Rectal smooth muscle tissue (tissue), 1 donor: ENCODE measurements at regions not wholly inside any gene's neighbourhood (a gene's known extent, or its start where the extent isn't known, plus 50 kb on each side); places are given as distances from the start of the nearest gene placed in this dataset.
"Not testable (repeated sequence)": the region's sequence is repeated elsewhere in the genome, so short reads cannot be mapped to it uniquely, and the experiment has no call there.

Source experiments
- H3K27ac ChIP-seq: one replicate; pipeline ENCODE4 v1.7.0; 2013; ENCODE audit warnings: low read depth, low read length, inconsistent platforms
- H3K27me3 ChIP-seq: one replicate; pipeline ENCODE4 v1.7.0; 2013; ENCODE audit warnings: low read length; ENCODE audit not compliant: control insufficient read depth, insufficient read depth
- H3K36me3 ChIP-seq: one replicate; pipeline ENCODE4 v1.7.0; 2013; ENCODE audit warnings: low read length; ENCODE audit not compliant: control insufficient read depth, insufficient read depth
- H3K4me1 ChIP-seq: one replicate; pipeline ENCODE4 v1.7.0; 2013; ENCODE audit warnings: low read length; ENCODE audit not compliant: control insufficient read depth, insufficient read depth
- H3K4me3 ChIP-seq: one replicate; pipeline ENCODE4 v1.7.0; 2013; ENCODE audit warnings: low read length
- H3K9ac ChIP-seq: one replicate; pipeline ENCODE4 v1.7.0; 2013; ENCODE audit warnings: low read length

DNA sequence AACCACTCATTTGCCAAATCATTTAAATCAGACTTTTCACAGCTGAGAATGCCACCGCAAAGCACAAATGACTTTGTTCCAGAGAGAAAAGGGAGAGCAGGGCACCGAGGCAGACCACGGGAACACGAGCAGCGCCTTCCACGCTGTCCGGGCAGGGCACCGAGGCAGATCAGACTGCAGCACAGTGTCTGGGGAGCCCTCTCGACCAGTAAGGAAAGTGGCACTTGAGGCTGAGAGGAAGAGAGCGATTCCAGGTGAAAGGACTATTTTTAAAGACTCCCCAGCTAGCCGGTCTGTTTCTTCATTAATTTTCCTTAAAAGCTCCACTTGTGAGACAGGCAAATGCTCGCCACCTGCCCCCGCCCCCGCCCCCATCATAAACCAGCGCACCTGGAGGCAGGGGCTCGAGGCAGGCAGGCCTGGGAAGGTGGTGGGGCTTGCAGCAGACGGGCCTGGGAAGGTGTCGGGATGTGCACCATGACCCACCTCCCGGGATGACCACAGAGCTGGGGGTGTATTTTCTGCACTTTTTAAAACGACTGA is 80.9 kb upstream of the CTDP1 start:
- Histone ChIP-seq H3K9ac (no peak overlapping the region), H3K27ac (no peak overlapping the region), H3K36me3 (no peaks in the 10 kb centered on the region), H3K4me1 (no peaks in the 10 kb centered on the region), H3K27me3 (no peaks in the 10 kb centered on the region), H3K4me3 (no peak overlapping the region)

GRCh38 chr18:79599441-79599931 is 80.1 kb upstream of the CTDP1 start:
- Histone ChIP-seq H3K27me3 (no peaks in the 10 kb centered on the region), H3K27ac (no peak overlapping the region), H3K36me3 (no peaks in the 10 kb centered on the region), H3K4me3 (no peak overlapping the region), H3K4me1 (no peaks in the 10 kb centered on the region), H3K9ac (no peak overlapping the region)

DNA sequence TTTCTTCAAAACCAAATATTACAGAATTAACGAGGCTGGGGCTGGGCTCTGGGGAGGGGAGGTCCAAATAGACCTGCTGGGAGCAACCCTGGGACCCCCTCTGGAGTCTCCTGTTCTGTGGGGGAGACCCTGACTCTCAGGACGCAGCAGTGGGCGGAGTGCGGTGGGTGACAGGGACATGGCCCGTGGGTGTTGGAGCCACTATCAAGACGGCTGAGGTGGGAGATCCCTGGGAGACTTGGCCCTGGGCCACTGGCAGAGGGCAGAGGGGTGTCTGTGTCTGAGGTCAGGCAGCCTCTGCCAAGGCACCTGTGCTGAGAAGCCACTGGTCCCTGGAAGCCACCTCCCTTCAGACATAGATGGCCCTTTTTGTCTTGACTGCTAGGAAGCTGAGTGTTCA is 79.5 kb upstream of the CTDP1 start:
- Histone ChIP-seq H3K36me3 (no peaks in the 10 kb centered on the region), H3K9ac (no peak overlapping the region), H3K27me3 (no peaks in the 10 kb centered on the region), H3K4me3 (no peak overlapping the region), H3K27ac (no peak overlapping the region), H3K4me1 (no peaks in the 10 kb centered on the region)

DNA sequence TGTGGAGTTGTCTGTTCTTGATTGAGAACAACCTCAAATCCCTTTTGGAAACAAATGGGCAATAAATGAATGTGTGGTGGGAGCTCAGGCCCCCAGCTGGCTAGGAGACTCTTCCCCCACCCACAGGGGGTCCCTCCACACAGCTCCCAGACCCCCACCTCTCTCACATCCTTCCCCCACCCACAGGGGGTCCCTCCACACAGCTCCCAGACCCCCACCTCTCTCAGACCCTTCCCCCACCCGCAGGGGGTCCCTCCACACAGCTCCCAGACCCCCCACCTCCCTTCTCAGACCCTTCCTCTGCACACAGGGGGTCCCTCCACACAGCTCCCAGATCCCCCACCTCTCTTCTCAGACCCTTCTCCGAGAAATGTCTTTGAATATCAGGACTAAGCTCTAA is 79.0 kb upstream of the CTDP1 start:
- Histone ChIP-seq H3K27me3 (no peaks in the 10 kb centered on the region), H3K4me1 (no peaks in the 10 kb centered on the region), H3K9ac (no peak overlapping the region), H3K36me3 (no peaks in the 10 kb centered on the region), H3K4me3 (no peak overlapping the region), H3K27ac (no peak overlapping the region)

DNA sequence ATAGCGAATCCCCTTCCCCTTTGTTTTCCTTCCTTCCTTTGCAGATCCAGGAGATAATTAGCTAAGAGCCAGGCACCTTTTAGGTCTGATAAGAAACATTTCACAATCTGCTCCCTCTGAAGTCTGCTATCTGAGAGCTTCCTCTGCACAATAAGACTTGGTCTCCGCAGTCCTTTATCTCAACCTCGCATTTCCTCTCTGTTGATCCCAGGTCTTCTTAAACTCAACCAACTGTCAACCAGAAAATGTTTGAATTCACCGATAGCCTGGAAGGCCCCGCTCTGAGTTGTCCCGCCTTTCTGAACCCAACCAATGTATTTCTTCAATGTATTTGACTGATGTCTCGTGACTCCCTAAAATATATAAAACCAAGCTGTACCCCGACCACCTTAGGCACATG is 78.4 kb upstream of the CTDP1 start:
- H3K36me3 ChIP-seq: no peaks in the 10 kb centered on the region
- no peak overlapping the region for H3K27ac ChIP-seq
- no peak overlapping the region for H3K9ac ChIP-seq
- H3K4me3 ChIP-seq: no peak overlapping the region
- no peaks in the 10 kb centered on the region for H3K4me1 ChIP-seq
- no peaks in the 10 kb centered on the region for H3K27me3 ChIP-seq

DNA sequence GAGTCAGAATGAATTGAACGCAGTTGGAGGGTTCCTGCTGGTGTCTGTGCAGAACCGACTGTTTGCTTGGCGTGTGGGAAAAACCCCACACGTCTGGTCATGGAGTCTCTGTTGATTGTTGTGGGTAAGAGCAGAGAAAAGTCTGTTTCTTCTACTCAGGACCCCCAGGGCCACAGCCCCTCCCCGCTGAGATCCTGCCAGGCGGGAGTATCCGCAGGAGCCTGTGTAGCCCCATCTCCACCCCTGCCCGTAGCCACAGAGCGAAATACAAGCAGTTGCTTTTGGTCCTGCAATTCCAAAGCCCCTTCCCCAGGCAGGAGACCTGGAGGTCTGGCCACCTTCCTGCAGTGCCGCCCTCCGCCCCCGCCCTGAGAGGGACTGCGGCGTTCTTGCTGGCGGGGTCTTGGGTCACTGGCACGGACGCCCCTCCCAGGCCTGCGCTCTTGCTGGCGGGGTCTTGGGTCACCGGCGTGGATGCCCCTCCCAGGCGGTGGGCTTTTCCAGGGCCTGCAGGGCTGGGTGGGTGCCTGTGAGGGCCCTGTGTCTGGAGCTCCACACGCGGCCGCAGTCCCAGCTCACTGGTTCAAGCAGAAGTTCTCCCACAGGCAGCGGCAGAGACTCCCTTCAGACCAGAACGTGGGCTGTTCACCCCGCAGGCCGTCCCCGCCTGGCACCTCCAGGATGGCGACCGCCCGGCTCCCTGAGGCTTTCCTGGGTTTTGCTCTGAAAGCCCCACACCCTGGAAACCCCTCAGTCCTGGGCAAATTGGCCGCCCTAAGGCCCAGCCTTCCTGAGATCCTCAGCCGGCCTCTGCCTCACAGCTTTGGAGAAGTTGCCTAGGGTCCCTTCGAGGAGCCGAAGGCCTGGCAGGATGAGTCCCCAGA is 76.0 kb upstream of the CTDP1 start:
- H3K9ac ChIP-seq: no peak overlapping the region

GRCh38 chr18:79604205-79604912 is 75.2 kb upstream of the CTDP1 start:
- no peak overlapping the region for H3K9ac ChIP-seq

More for the DNA sequence above, 76.0 kb upstream of the CTDP1 start:
- Histone ChIP-seq H3K36me3 (no peaks in the 10 kb centered on the region), H3K4me3 (no peak overlapping the region), H3K27me3 (no peaks in the 10 kb centered on the region), H3K4me1 (no peaks in the 10 kb centered on the region), H3K27ac (no peak overlapping the region)

GRCh38 chr18:79604913-79605880 is 74.4 kb upstream of the CTDP1 start:
- no peak overlapping the region for H3K9ac ChIP-seq
- no peaks in the 10 kb centered on the region for H3K27me3 ChIP-seq
- no peaks in the 10 kb centered on the region for H3K36me3 ChIP-seq
- no peaks in the 10 kb centered on the region for H3K4me1 ChIP-seq
- no peak overlapping the region for H3K4me3 ChIP-seq
- H3K27ac ChIP-seq: no peak overlapping the region

More at GRCh38 chr18:79604205-79604912, 75.2 kb upstream of the CTDP1 start:
- Histone ChIP-seq H3K27ac (no peak overlapping the region), H3K27me3 (no peaks in the 10 kb centered on the region), H3K4me3 (no peak overlapping the region), H3K36me3 (no peaks in the 10 kb centered on the region), H3K4me1 (no peaks in the 10 kb centered on the region)

DNA sequence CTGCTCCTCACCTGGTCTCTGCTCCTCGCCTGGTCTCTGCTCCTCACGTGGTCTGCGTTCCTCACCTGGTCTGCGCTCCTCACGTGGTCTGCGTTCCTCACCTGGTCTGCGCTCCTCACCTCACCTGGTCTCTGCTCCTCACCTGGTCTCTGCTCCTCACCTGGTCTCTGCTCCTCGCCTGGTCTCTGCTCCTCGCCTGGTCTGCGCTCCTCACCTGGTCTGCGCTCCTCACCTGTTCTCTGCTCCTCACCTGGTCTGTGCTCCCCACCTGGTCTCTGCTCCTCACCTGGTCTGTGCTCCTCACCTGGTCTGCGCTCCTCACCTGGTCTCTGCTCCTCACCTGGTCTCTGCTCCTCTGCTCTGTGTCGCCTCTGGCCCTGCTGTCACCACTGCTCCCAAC is 73.5 kb upstream of the CTDP1 start:
- not testable (repeated sequence) for H3K27ac ChIP-seq, H3K4me1 ChIP-seq, H3K4me3 ChIP-seq, H3K27me3 ChIP-seq, H3K36me3 ChIP-seq, H3K9ac ChIP-seq

- Histone ChIP-seq H3K9ac (no peak overlapping the region), H3K27ac (no peak overlapping the region), H3K4me1 (no peaks in the 10 kb centered on the region), H3K4me3 (no peak overlapping the region), H3K27me3 (no peaks in the 10 kb centered on the region), H3K36me3 (no peaks in the 10 kb centered on the region)
Observed at GRCh38 chr18:79606621-79607331, 72.8 kb upstream of the CTDP1 start.

DNA sequence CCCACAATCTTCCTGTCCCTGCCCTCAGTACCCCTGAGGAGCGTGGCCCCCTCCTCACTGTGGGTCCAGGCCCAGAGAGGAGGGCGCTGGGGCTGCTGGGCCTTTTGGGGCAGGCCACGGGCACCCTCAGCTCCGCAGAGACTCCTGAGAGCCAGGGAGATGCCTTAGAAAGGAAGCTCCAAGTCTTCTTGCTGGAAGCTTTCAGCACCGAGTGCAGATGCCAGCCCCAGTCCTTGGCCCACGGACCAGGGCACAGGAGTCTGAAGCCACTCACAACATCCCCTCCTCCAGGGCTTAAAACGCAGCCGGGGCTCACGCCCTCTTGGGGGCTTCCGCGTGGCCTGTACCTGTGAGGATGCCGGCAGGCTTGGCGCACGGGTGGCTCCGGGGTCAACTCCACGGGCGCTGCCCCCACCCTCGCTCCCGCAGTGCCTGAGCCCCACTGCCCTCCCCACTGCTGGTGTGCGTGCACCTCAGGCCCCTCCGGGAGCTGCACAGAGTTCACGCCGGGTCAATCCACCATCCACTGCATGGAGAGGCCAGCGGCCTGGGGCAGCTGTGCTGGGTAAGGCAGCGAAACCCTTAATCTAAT is 72.1 kb upstream of the CTDP1 start:
- H3K9ac ChIP-seq: no peak overlapping the region
- H3K4me1 ChIP-seq: no peaks in the 10 kb centered on the region
- H3K36me3 ChIP-seq: no peaks in the 10 kb centered on the region
- no peak overlapping the region for H3K27ac ChIP-seq
- H3K27me3 ChIP-seq: no peaks in the 10 kb centered on the region
- no peak overlapping the region for H3K4me3 ChIP-seq
